MM.1S (cell line): ENCODE measurements at regions not wholly inside any gene's neighbourhood (a gene's known extent, or its start where the extent isn't known, plus 50 kb on each side); places are given as distances from the start of the nearest gene placed in this dataset.

Experiments
- DNase-seq: peaks from one replicate; pipeline ENCODE4 v3.0.0-alpha.2; 2015
- H2AFZ ChIP-seq: fragments of 300-600 bp; sonication (generic); 2 replicates; pipeline ENCODE4 v1.6.0; 2016; ENCODE audit warnings: antibody characterized with exemption, low read length
- H3F3A ChIP-seq: fragments of 300-600 bp; sonication (generic); 2 replicates; pipeline ENCODE4 v1.6.1; 2016; ENCODE audit warnings: mild to moderate bottlenecking, antibody characterized with exemption, low read length, moderate library complexity, mixed read lengths; ENCODE audit not compliant: insufficient read depth
- H3K27ac ChIP-seq: fragments of 300-600 bp; sonication (generic); 2 replicates; pipeline ENCODE4 v1.5.1; 2016; ENCODE audit warnings: mild to moderate bottlenecking, low read length
- H3K27me3 ChIP-seq: fragments of 300-600 bp; sonication (generic); replicated peaks from 2 replicates; pipeline ENCODE4 v1.6.0; 2016; ENCODE audit warnings: low read length; ENCODE audit not compliant: insufficient read depth
- H3K36me3 ChIP-seq: fragments of 300-600 bp; sonication (generic); replicated peaks from 2 replicates; pipeline ENCODE4 v1.6.1; 2016; ENCODE audit warnings: mild to moderate bottlenecking, low read length, mixed read lengths; ENCODE audit not compliant: insufficient read depth
- H3K4me1 ChIP-seq: fragments of 300-600 bp; sonication (generic); 2 replicates; pipeline ENCODE4 v1.6.1; 2016; ENCODE audit warnings: low read length, mixed read lengths
- H3K4me2 ChIP-seq: fragments of 300-600 bp; sonication (generic); 2 replicates; pipeline ENCODE4 v1.6.0; 2016; ENCODE audit warnings: low read depth, low read length
- H3K4me3 ChIP-seq: fragments of 300-600 bp; sonication (generic); 2 replicates; pipeline ENCODE4 v1.5.1; 2016; ENCODE audit warnings: low read length, mixed read lengths
- H3K79me2 ChIP-seq: fragments of 300-600 bp; sonication (generic); 2 replicates; pipeline ENCODE4 v1.6.1; 2016; ENCODE audit warnings: mixed run types, low read length, mixed read lengths
- H3K9ac ChIP-seq: fragments of 300-600 bp; sonication (generic); 2 replicates; pipeline ENCODE4 v1.6.1; 2016; ENCODE audit warnings: low read length, mixed read lengths
- H3K9me2 ChIP-seq: fragments of 300-600 bp; sonication (generic); replicated peaks from 2 replicates; pipeline ENCODE4 v1.6.1; 2016; ENCODE audit warnings: mild to moderate bottlenecking, low read length, mixed read lengths; ENCODE audit not compliant: insufficient read depth
- H3K9me3 ChIP-seq: fragments of 300-600 bp; sonication (generic); replicated peaks from 2 replicates; pipeline ENCODE4 v1.6.1; 2016; ENCODE audit warnings: mild to moderate bottlenecking, low read length, mixed read lengths; ENCODE audit not compliant: insufficient read depth
- H4K20me1 ChIP-seq: fragments of 300-600 bp; sonication (generic); 2 replicates; pipeline ENCODE4 v1.6.1; 2016; ENCODE audit warnings: mild to moderate bottlenecking, low read length, moderate library complexity, mixed read lengths; ENCODE audit not compliant: insufficient read depth
- EZH2 ChIP-seq: fragments of 300-600 bp; sonication (generic); optimal IDR thresholded peaks from 2 replicates; pipeline ENCODE3; 2017; ENCODE audit warnings: low read depth, mild to moderate bottlenecking, antibody characterized with exemption, low read length, mixed read lengths
- EZH2phosphoT487 ChIP-seq: fragments of 300-600 bp; sonication (generic); IDR thresholded peaks from 2 replicates; pipeline ENCODE4 v1.6.1; 2018; ENCODE audit warnings: antibody characterized with exemption, low read length
- TF ChIP-seq, protein P1 (sequence below): fragments of 300-600 bp; sonication (generic); IDR thresholded peaks from 2 replicates; pipeline ENCODE4 v1.5.1; 2016; ENCODE audit warnings: antibody characterized with exemption, low read length, mixed read lengths

DNA sequence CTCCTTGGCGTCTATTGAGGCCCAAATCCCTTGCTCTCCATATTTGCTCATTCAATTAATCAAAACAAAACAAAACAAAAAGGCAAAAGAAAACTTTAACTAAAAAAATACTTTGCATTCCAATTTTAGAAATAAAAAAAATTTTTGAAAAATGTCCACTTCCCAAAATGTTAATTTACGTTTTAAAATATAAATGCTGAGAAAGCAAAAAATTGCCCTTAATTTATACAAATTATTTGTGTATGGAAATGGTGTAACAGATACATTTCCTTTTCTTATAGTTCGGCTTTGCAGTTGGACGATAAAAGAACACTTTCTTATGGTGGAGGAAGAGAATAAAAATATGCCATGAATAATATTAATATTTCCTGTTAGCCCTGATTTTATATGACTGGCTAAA is 652.8 kb upstream of the PFKP start:
- TF ChIP-seq EZH2phosphoT487 (no peak), EZH2 (no peak)
- TF ChIP-seq, protein P1, sequence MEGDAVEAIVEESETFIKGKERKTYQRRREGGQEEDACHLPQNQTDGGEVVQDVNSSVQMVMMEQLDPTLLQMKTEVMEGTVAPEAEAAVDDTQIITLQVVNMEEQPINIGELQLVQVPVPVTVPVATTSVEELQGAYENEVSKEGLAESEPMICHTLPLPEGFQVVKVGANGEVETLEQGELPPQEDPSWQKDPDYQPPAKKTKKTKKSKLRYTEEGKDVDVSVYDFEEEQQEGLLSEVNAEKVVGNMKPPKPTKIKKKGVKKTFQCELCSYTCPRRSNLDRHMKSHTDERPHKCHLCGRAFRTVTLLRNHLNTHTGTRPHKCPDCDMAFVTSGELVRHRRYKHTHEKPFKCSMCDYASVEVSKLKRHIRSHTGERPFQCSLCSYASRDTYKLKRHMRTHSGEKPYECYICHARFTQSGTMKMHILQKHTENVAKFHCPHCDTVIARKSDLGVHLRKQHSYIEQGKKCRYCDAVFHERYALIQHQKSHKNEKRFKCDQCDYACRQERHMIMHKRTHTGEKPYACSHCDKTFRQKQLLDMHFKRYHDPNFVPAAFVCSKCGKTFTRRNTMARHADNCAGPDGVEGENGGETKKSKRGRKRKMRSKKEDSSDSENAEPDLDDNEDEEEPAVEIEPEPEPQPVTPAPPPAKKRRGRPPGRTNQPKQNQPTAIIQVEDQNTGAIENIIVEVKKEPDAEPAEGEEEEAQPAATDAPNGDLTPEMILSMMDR, result no peak
- Histone ChIP-seq H3K9me3 (no peaks in the 10 kb centered on the region), H3F3A (no peaks in the 10 kb centered on the region), H3K4me2 (no peak overlapping the region), H4K20me1 (no peaks in the 10 kb centered on the region), H3K27me3 (no peaks in the 10 kb centered on the region), H3K27ac (no peak overlapping the region), H3K9ac (no peak overlapping the region), H3K4me1 (no peaks in the 10 kb centered on the region), H3K36me3 (no peaks in the 10 kb centered on the region), H2AFZ (no peak overlapping the region), H3K79me2 (no peaks in the 10 kb centered on the region), H3K9me2 (no peaks in the 10 kb centered on the region), H3K4me3 (no peak overlapping the region)
- DNase-seq, result no peak

DNA sequence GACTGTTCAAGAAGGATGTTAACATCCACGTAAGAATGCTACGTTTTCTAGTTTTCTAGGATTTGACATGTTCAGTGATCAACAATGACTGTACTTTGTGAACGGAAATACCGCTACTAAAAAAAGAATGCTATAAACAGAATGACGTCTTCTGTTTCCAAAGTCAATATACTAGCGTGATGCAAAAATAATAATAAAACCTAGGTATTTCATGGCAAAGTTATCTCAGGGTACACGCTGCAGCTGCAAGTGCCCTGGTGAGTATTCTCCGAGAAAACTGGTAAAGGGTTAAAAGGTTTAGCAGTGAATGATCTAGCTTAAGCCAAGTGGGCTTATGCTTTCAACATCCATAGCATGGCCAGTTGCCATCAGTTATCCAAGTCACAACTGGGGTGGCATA is 653.3 kb upstream of the PFKP start:
- no peak for DNase-seq
- Histone ChIP-seq H3K27ac (no peak overlapping the region), H3K9me2 (no peaks in the 10 kb centered on the region)

DNA sequence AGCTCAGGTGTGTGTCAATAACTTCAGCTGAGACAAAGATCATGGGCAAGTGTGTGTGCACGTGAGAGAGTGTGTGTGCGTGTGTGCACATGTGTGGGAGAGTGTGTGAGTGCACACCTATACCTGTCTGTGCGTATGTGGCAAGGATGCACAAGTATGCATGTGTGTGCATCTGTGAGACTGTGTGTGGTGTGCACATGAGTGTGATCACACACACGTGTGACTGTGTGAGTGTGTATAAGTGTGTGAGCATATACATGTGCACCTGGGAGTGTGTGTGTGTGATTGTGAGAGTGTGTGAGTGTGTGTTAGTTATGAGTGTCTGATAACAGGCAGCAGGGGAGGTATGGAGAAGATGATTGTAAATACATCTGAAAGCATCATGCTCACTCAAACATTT is 657.3 kb upstream of the PFKP start:
- H3K4me1 ChIP-seq, result no peaks in the 10 kb centered on the region
- no peak overlapping the region for H3K27ac ChIP-seq
- DNase-seq, result no peak
- no peaks in the 10 kb centered on the region for H4K20me1 ChIP-seq
- no peak overlapping the region for H3K4me2 ChIP-seq
- H3K79me2 ChIP-seq, result no peaks in the 10 kb centered on the region
- H3K36me3 ChIP-seq, result no peaks in the 10 kb centered on the region
- H2AFZ ChIP-seq, result no peak overlapping the region
- no peak overlapping the region for H3K4me3 ChIP-seq
- H3K9me2 ChIP-seq, result no peaks in the 10 kb centered on the region
- no peaks in the 10 kb centered on the region for H3K27me3 ChIP-seq
- H3K9me3 ChIP-seq, result no peaks in the 10 kb centered on the region
- H3F3A ChIP-seq, result no peaks in the 10 kb centered on the region
- TF ChIP-seq, protein P1, result no peak
- TF ChIP-seq EZH2 (no peak), EZH2phosphoT487 (no peak)
- H3K9ac ChIP-seq, result no peak overlapping the region

More for the DNA sequence above, 653.3 kb upstream of the PFKP start:
- Histone ChIP-seq H3K79me2 (no peaks in the 10 kb centered on the region), H3K36me3 (no peaks in the 10 kb centered on the region), H3F3A (no peaks in the 10 kb centered on the region), H3K9me3 (no peaks in the 10 kb centered on the region), H3K27me3 (no peaks in the 10 kb centered on the region), H3K4me1 (no peaks in the 10 kb centered on the region), H4K20me1 (no peaks in the 10 kb centered on the region), H3K9ac (no peak overlapping the region), H3K4me3 (no peak overlapping the region), H2AFZ (no peak overlapping the region), H3K4me2 (no peak overlapping the region)
- TF ChIP-seq EZH2phosphoT487, result no peak
- no peak for TF ChIP-seq EZH2
- TF ChIP-seq, protein P1, result no peak

DNA sequence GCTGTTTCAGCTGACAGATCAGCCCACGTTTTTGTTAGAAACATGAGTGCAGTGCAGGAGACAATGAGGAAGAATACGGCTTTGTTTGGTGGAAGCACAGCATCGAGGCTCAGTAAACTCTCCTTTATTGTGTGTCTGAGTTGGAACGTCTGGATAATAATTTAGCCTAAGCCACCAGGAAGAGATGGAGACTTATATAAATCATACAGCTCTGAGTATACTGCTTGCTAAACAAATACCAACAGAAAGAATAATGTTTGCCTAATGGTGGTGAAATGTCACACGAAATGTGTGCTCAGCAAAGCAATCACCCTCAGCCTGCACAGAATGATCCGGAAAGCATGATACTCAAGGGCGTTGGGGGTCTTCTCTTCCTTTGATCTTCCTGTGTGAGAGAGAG is 664.1 kb upstream of the ADARB2 start:
- H3K4me2 ChIP-seq, result no peak overlapping the region
- H3K27me3 ChIP-seq, result no peaks in the 10 kb centered on the region
- H4K20me1 ChIP-seq, result no peaks in the 10 kb centered on the region
- TF ChIP-seq EZH2phosphoT487 (no peak), EZH2 (no peak)
- TF ChIP-seq, protein P1, result no peak
- H3K79me2 ChIP-seq, result no peaks in the 10 kb centered on the region
- no peaks in the 10 kb centered on the region for H3K4me1 ChIP-seq
- no peak for DNase-seq
- no peaks in the 10 kb centered on the region for H3K9me2 ChIP-seq
- H3F3A ChIP-seq, result no peaks in the 10 kb centered on the region
- no peak overlapping the region for H3K9ac ChIP-seq
- no peaks in the 10 kb centered on the region for H3K36me3 ChIP-seq
- H3K9me3 ChIP-seq, result no peaks in the 10 kb centered on the region
- no peak overlapping the region for H2AFZ ChIP-seq
- H3K27ac ChIP-seq, result no peak overlapping the region
- no peak overlapping the region for H3K4me3 ChIP-seq
